Fibroblast of lung (primary cell): ENCODE measurements at regions not wholly inside any gene's neighbourhood (a gene's known extent, or its start where the extent isn't known, plus 50 kb on each side); places are given as distances from the start of the nearest gene placed in this dataset.

Experiments used
- CTCF ChIP-seq, 2 donors: IDR thresholded peaks in 1 of 2; conservative IDR thresholded peaks in 1 of 2; 1 replicate in 1 of 2; 2 replicates in 1 of 2; pipeline ENCODE4 v1.5.1; 2011 to 2012; ENCODE audit warnings: low read length in 2 of 2, control low read depth in 1 of 2, inconsistent platforms in 1 of 2, low read depth in 1 of 2, mild to moderate bottlenecking in 1 of 2
- EZH2 ChIP-seq: IDR thresholded peaks from 2 replicates; pipeline ENCODE4 v1.5.1; 2012; ENCODE audit warnings: low read length, control low read depth, mild to moderate bottlenecking; ENCODE audit errors: missing control alignments

- TF ChIP-seq CTCF (conservative IDR thresholded peaks at IDR 0.05 in 1 of 2, IDR thresholded peaks at IDR 0.05 in 1 of 2; ENCODE audit: low read depth in 1 of 2, low read length in 2 of 2): no peak
- TF ChIP-seq EZH2: no peak
Measured at GRCh38 chr3:117545484-117545883, 835.9 kb downstream of the TUSC7 start.
